ENCODE measurements at regions not wholly inside any gene's neighbourhood (a gene's known extent, or its start where the extent isn't known, plus 50 kb on each side); places are given as distances from the start of the nearest gene placed in this dataset.

DNA sequence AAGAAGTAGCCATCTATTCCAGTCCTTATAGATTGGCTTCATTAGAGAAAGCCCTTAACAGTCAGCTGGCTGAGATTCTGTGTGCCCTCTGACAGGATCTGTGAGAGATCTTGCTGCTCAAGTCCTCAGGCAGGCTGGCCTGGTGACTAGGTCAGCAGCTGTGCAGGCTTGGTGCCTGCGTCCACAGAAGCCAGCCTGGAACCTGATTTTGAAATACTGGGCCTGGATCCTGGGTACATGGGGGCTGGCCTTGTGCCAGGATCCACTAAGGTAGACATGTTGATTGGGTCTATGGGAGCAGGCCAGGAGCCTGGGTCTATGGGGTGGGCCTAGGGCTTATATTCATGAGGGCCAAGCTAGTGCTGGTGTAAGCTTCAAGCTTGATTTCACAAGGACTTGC lies 381.8 kb upstream of the MARCKS start:
- TF ChIP-seq, protein P1, sequence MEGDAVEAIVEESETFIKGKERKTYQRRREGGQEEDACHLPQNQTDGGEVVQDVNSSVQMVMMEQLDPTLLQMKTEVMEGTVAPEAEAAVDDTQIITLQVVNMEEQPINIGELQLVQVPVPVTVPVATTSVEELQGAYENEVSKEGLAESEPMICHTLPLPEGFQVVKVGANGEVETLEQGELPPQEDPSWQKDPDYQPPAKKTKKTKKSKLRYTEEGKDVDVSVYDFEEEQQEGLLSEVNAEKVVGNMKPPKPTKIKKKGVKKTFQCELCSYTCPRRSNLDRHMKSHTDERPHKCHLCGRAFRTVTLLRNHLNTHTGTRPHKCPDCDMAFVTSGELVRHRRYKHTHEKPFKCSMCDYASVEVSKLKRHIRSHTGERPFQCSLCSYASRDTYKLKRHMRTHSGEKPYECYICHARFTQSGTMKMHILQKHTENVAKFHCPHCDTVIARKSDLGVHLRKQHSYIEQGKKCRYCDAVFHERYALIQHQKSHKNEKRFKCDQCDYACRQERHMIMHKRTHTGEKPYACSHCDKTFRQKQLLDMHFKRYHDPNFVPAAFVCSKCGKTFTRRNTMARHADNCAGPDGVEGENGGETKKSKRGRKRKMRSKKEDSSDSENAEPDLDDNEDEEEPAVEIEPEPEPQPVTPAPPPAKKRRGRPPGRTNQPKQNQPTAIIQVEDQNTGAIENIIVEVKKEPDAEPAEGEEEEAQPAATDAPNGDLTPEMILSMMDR (IDR thresholded peaks at IDR 0.05; ENCODE audit: insufficient read depth, low read length, missing control alignments), result no peak
- ChIA-PET POLR2A (interaction anchor here (0.6 kb wide), 1 partner anchor 29 kb away, joined by 3 read pairs; no protein-coding TSS in a partner anchor), CTCF (interaction anchor here (0.7 to 3.0 kb wide), 4 partner anchors 11 to 434 kb away, joined by 3 to 8 read pairs (median 4); no protein-coding TSS in a partner anchor)
- no peak overlapping the region for H3K4me3 ChIP-seq (ENCODE audit: low read depth, low read length)
- DNase-seq (ENCODE audit: low read depth, low spot score), result no peak

DNA sequence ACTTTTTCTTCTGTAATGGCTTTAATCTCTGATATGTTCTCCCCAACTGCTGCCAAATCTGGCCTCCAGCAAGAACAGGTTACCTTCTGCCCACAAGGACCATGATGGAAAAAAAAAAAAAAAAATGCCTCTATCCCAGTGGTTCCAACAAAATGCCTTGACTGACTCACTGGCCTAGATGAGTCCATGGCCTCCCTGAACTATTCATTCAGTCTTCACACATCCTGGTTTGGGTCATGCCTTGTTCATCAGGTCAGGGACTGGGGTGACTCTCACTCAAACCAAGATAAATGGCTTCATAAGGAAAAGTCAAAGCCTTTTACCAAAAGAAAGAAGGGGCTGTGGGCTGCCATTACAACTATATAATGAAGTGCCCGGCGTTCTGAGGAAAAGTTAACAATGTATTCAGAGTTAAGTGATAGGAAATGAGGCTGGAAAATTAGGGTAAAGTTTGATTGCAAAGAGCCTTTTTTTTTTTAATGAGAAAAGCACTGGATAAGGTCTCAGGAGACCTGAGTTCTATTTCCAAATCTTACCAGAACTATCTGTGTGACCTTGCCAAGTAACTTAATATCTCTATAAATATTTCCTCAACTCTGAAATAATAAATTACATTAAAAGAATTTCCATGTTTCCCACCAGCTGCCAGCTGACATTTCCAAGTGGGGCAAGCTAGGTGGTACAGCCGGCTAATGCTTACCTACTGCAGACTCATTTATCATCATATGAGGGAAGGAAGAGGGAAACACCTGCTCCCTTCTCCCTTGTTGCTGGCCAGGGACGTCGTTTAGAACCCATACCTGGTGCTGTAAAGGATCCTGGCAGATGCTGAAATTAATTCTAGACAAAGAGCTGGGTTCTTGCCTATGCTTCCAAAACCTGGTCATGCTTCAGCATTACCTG lies 380.0 kb upstream of the MARCKS start:
- no peak overlapping the region for H3K4me3 ChIP-seq (ENCODE audit: low read depth, low read length)
- ChIA-PET CTCF (interaction anchor here (3.0 kb wide), 1 partner anchor 13 kb away, joined by 8 read pairs; no protein-coding TSS in a partner anchor), POLR2A (no interaction called here)
- DNase-seq (ENCODE audit: low read depth, low spot score), result no peak
- TF ChIP-seq, protein P1 (IDR thresholded peaks at IDR 0.05; ENCODE audit: insufficient read depth, low read length, missing control alignments), result no peak

DNA sequence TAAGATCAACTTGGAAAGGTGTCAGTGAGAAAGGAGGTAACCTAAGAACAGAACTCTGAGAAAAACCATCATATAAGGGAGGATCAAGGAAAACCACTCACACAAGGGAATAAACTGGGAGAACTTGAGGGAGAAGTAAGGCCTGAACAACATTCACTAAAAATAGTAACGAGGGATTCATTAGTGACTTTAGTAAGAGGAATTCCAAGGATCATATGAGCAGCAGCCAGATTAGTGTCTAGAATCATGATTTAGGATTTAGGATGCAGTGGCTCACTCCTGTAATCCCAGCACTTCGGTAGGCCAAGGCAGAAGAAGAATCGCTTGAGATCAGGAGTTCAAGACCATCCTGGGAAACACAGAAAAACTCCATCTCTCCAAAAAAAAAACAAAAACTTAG lies 376.5 kb upstream of the MARCKS start:
- ChIA-PET CTCF (interaction anchor here (1.0 to 2.5 kb wide), 2 partner anchors 13 to 19 kb away, joined by 3 to 8 read pairs; no protein-coding TSS in a partner anchor), POLR2A (no interaction called here)
- no peak overlapping the region for H3K4me3 ChIP-seq (ENCODE audit: low read depth, low read length)
- no peak for DNase-seq (ENCODE audit: low read depth, low spot score)
- TF ChIP-seq, protein P1 (IDR thresholded peaks at IDR 0.05; ENCODE audit: insufficient read depth, low read length, missing control alignments), result no peak

DNA sequence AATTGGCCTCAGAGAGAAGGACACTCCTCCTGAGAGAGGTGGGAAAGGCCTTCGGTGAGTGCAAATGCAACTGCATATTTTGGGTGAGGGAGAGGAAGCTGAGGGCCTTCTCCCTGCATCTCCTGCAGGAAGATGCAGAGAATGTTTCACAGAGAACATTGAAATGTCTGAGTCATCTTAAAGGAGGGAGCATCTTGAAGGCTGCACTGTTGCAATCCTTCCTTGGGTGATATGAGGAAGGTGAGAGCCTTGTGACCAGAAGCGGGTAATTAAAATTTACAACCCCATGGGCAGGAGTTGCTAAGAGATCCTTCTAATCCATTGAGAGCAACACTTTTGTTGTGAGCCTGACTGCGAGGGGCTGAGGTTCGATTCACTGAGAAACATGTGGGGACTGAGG lies 375.7 kb upstream of the MARCKS start:
- no peak overlapping the region for H3K4me3 ChIP-seq (ENCODE audit: low read depth, low read length)
- POLR2A ChIA-PET, result no interaction called here
- TF ChIP-seq, protein P1 (IDR thresholded peaks at IDR 0.05; ENCODE audit: insufficient read depth, low read length, missing control alignments), result no peak
- CTCF ChIA-PET, result interaction anchor here (1.0 to 2.5 kb wide), 2 partner anchors 14 to 18 kb away, joined by 3 to 8 read pairs; no protein-coding TSS in a partner anchor
- no peak for DNase-seq (ENCODE audit: low read depth, low spot score)

DNA sequence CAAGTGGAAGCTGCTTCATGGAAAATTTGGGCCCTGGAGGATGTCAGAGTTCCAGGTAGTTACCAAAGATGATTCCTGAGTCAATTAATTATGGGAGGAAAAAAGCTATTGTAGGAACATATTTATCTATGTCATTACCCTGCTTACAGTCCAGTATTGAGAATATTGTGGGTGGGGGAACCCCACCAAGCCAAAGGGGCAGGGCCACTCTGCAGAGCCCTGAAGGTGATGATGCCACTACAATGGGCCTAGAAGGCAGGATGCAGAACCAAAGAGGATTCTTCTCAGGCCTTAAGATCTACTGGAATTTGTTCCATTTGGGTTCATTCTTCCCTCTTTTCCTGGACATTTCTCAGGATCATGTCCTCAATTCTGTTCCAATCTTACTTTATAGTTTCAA lies 375.2 kb upstream of the MARCKS start:
- POLR2A ChIA-PET, result no interaction called here
- CTCF ChIA-PET, result interaction anchor here (2.5 kb wide), 1 partner anchor 14 kb away, joined by 8 read pairs; no protein-coding TSS in a partner anchor
- TF ChIP-seq, protein P1 (IDR thresholded peaks at IDR 0.05; ENCODE audit: insufficient read depth, low read length, missing control alignments), result no peak
- no peak for DNase-seq (ENCODE audit: low read depth, low spot score)
- no peak overlapping the region for H3K4me3 ChIP-seq (ENCODE audit: low read depth, low read length)

DNA sequence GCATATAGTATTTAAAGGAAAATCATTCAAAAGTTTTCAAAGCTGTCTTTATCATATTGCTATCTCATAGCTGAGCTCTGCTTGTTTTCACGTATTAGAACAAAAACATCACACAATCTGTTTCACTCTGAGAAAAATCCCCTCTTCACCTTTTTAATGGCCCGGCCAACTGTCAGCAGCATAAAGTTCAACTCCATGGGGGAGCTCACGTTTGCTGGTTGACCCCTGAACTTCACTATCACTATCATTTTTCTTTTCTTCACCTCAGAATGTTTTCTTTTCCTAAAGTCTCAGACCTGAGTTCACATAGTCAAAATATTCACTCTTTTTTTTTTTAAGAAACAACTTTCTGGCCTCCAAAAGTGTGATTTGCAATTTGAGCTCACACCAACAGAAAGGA lies 374.4 kb upstream of the MARCKS start:
- ChIA-PET POLR2A (no interaction called here), CTCF (no interaction called here)
- DNase-seq (ENCODE audit: low read depth, low spot score), result no peak
- TF ChIP-seq, protein P1 (IDR thresholded peaks at IDR 0.05; ENCODE audit: insufficient read depth, low read length, missing control alignments), result no peak
- no peak overlapping the region for H3K4me3 ChIP-seq (ENCODE audit: low read depth, low read length)
